ENCODE measurements at regions not wholly inside any gene's neighbourhood (a gene's known extent, or its start where the extent isn't known, plus 50 kb on each side); places are given as distances from the start of the nearest gene placed in this dataset.

DNA sequence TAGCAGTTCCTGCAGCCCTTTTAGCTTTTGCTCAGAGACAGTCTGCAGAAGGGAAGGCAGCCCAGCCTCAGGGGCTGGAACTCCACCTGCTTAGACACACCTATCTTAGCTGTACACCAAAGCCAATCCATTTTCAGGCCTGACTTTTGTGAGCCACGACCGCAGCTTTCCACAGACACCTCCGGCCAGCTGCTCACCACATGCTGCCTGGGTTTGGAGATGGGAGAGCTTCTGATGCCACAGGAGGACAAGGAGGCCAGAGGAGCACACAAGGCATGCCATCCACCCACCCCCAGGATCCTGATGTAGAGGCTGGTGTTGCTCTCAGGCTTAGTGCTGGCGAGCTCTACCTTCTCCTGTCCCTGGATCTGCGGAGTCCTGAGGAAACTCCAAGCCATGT, 141.8 kb upstream of the NALF2 start:
- Histone ChIP-seq H3K4me3 (no peak overlapping the region), H3K9me3 (no peaks in the 10 kb centered on the region), H3K4me1 (peaks cover 0 to 7% (median 0%) of the 10 kb centered on the region in 9 donors), H3K27me3 (peaks cover 0 to 7% (median 0%) of the 10 kb centered on the region in 7 donors), H3K36me3 (no peaks in the 10 kb centered on the region), H3K27ac (no peak overlapping the region)
- intact Hi-C loops (cut with DNase I): loop anchor here in 1 of 10 donors (10.0 kb wide), 1 partner anchor 58 kb away; no protein-coding TSS in a partner anchor
- ATAC-seq (no peak), DNase-seq (no peak)
- TF ChIP-seq, protein P1, sequence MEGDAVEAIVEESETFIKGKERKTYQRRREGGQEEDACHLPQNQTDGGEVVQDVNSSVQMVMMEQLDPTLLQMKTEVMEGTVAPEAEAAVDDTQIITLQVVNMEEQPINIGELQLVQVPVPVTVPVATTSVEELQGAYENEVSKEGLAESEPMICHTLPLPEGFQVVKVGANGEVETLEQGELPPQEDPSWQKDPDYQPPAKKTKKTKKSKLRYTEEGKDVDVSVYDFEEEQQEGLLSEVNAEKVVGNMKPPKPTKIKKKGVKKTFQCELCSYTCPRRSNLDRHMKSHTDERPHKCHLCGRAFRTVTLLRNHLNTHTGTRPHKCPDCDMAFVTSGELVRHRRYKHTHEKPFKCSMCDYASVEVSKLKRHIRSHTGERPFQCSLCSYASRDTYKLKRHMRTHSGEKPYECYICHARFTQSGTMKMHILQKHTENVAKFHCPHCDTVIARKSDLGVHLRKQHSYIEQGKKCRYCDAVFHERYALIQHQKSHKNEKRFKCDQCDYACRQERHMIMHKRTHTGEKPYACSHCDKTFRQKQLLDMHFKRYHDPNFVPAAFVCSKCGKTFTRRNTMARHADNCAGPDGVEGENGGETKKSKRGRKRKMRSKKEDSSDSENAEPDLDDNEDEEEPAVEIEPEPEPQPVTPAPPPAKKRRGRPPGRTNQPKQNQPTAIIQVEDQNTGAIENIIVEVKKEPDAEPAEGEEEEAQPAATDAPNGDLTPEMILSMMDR (IDR thresholded peaks at IDR 0.05): no peak
- 86 to 92% methylated on average over 5 of the region's 5 CpGs for WGBS, 2 donors

DNA sequence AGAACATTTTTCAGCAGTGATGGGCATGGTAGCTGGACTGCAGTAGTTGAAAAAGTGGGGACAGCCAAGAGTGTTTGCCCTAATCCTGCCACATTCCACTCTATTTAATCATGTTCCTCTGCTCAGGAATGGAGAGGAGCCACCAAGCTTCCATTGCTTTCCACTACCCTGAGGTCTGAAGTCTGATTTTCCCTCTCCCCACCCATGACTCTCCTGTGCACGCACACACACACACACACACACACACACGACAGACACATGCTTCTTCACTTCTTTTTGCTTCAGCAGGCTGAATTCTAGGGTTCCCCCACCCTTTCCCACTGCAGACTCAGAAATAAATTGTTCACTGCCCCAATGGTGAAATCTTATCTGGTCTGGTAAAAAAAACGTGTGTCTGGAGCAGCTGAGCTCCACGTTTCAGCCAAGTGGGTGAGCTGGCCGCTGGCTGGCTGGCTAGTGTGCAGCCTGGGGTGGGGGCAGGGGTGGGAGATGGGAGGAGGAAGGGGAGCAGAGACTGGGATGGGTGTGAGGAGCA, 142.7 kb upstream of the NALF2 start:
- ATAC-seq (peak in 4 of 8 donors; percentile 30 to 63 (median 40)), DNase-seq (peak in 1 of 2 donors; percentile 16)
- intact Hi-C loops (cut with DNase I): loop anchor here in 1 of 10 donors (10.0 kb wide), 1 partner anchor 57 kb away; no protein-coding TSS in a partner anchor
- no peak overlapping the region for H3K27ac ChIP-seq
- TF ChIP-seq, protein P1 (IDR thresholded peaks at IDR 0.05): no peak
- no peaks in the 10 kb centered on the region for H3K9me3 ChIP-seq
- no peak overlapping the region for H3K4me3 ChIP-seq
- peaks cover 0 to 7% (median 0%) of the 10 kb centered on the region in 9 donors for H3K4me1 ChIP-seq
- H3K27me3 ChIP-seq: peaks cover 0 to 7% (median 0%) of the 10 kb centered on the region in 7 donors
- no peaks in the 10 kb centered on the region for H3K36me3 ChIP-seq
- 14 to 24% methylated on average over 5 of the region's 5 CpGs for WGBS, 2 donors

DNA sequence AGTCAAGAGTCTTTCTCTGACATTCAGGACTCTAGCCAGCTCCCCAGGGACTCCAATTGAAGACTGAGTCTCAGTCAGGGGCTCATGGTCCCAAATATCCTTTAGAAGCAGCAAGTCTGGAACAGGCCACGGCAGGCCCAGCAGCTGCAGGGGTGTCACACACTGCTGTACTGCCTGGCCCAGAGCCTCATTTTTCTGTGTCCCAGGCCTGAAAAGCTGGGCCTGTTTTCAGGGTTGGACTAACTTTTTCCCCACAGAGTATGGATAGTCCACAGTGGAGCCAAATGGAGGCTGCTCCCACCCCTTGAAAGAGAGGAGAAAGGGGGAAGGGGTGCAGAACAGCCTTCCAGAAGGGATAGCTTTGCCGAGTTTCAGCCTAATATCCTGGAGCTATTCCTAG, 146.8 kb upstream of the NALF2 start:
- H3K9me3 ChIP-seq: peaks cover 0 to 10% (median 0%) of the 10 kb centered on the region in 11 donors
- DNase-seq: no peak
- no peak overlapping the region for H3K4me3 ChIP-seq
- peak in 2 of 8 donors; percentile 46 to 73 for ATAC-seq
- H3K27me3 ChIP-seq: peaks cover 0 to 7% (median 0%) of the 10 kb centered on the region in 7 donors
- H3K27ac ChIP-seq: no peak overlapping the region
- H3K36me3 ChIP-seq: no peaks in the 10 kb centered on the region
- intact Hi-C loops (cut with DNase I): no loop called here
- TF ChIP-seq, protein P1 (IDR thresholded peaks at IDR 0.05): no peak
- H3K4me1 ChIP-seq: peaks cover 0 to 7% (median 0%) of the 10 kb centered on the region in 9 donors
- WGBS, 2 donors: 58 to 60% methylated on average over 2 of the region's 2 CpGs

DNA sequence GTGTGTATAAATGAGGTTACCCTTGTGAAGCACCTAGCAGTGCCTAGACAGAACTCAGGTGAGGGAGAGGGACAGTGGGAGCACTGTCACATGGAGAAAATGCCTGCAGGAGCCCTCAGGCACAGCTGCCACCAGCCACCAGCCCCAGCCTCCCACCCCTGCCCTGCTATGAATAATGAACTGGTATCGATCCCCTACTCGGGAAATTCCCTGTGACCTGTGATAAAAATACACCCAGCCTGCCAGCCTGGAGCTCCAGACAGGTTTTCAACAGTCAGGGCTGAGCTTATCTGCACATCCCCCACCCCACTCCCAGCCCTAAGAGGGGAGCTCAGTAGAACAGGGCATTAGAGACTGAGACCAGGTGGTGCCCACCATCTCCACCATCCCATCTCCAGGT, 159.6 kb upstream of the PJA1 start:
- TF ChIP-seq, protein P1 (IDR thresholded peaks at IDR 0.05): no peak
- no peak overlapping the region for H3K27ac ChIP-seq
- H3K4me3 ChIP-seq: no peak overlapping the region
- H3K36me3 ChIP-seq: no peaks in the 10 kb centered on the region
- no peaks in the 10 kb centered on the region for H3K9me3 ChIP-seq
- no peak for ATAC-seq
- peaks cover 0 to 2% (median 0%) of the 10 kb centered on the region in 9 donors for H3K4me1 ChIP-seq
- 35 to 46% methylated on average over 2 of the region's 2 CpGs for WGBS, 2 donors
- H3K27me3 ChIP-seq: peaks cover 0 to 6% (median 0%) of the 10 kb centered on the region in 7 donors
- intact Hi-C loops (cut with DNase I): no loop called here
- DNase-seq: no peak

Data from heart right ventricle (tissue), 16 donors.